Neural crest cell (in vitro differentiated cells): ENCODE measurements at regions not wholly inside any gene's neighbourhood (a gene's known extent, or its start where the extent isn't known, plus 50 kb on each side); places are given as distances from the start of the nearest gene placed in this dataset.
A peak's percentile ranks its signal among the peaks of the same experiment; 100 is the strongest.

Source experiments
- DNase-seq: peaks from one replicate; pipeline ENCODE4 v3.0.0; 2021; ENCODE audit warnings: low read depth, mixed read lengths, low spot score
- H3K27ac Mint-ChIP-seq: one replicate; pipeline ENCODE4 v1.8.0; 2021; ENCODE audit warnings: mild to moderate bottlenecking, mixed read lengths; ENCODE audit not compliant: unreplicated experiment
- H3K27me3 Mint-ChIP-seq: 2 replicates; pipeline ENCODE4 v1.8.0; 2021; ENCODE audit warnings: low read depth, mild to moderate bottlenecking, mixed read lengths
- H3K36me3 Mint-ChIP-seq: 2 replicates; pipeline ENCODE4 v1.8.0; 2021; ENCODE audit warnings: low read depth, mild to moderate bottlenecking, mixed read lengths
- H3K4me1 Mint-ChIP-seq: 2 replicates; pipeline ENCODE4 v1.8.0; 2021; ENCODE audit warnings: mixed read lengths
- H3K4me3 Mint-ChIP-seq: one replicate; pipeline ENCODE4 v1.8.0; 2021; ENCODE audit warnings: mild to moderate bottlenecking, mixed read lengths
- H3K9me3 Mint-ChIP-seq: 2 replicates; pipeline ENCODE4 v1.8.0; 2021; ENCODE audit warnings: mixed read lengths
- TF ChIP-seq, protein P1 (sequence below): fragments of 200-600 bp; sonication (generic); conservative IDR thresholded peaks from 2 replicates; pipeline ENCODE4 v1.5.0; 2021; ENCODE audit warnings: antibody characterized with exemption, mild to moderate bottlenecking

- Mint-ChIP-seq H3K4me1 (peaks cover 57% of the 10 kb centered on the region), H3K36me3 (no peaks in the 10 kb centered on the region), H3K27ac (no peak overlapping the region), H3K9me3 (no peaks in the 10 kb centered on the region), H3K4me3 (no peak overlapping the region), H3K27me3 (no peaks in the 10 kb centered on the region)
- no peak for DNase-seq
- TF ChIP-seq, protein P1, sequence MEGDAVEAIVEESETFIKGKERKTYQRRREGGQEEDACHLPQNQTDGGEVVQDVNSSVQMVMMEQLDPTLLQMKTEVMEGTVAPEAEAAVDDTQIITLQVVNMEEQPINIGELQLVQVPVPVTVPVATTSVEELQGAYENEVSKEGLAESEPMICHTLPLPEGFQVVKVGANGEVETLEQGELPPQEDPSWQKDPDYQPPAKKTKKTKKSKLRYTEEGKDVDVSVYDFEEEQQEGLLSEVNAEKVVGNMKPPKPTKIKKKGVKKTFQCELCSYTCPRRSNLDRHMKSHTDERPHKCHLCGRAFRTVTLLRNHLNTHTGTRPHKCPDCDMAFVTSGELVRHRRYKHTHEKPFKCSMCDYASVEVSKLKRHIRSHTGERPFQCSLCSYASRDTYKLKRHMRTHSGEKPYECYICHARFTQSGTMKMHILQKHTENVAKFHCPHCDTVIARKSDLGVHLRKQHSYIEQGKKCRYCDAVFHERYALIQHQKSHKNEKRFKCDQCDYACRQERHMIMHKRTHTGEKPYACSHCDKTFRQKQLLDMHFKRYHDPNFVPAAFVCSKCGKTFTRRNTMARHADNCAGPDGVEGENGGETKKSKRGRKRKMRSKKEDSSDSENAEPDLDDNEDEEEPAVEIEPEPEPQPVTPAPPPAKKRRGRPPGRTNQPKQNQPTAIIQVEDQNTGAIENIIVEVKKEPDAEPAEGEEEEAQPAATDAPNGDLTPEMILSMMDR = no peak
Observed at GRCh38 chr5:170442391-170442790, 53.2 kb upstream of the KCNMB1 start.

- Mint-ChIP-seq H3K4me3 (no peak overlapping the region), H3K27ac (no peak overlapping the region), H3K9me3 (no peaks in the 10 kb centered on the region), H3K36me3 (no peaks in the 10 kb centered on the region), H3K4me1 (peaks cover 58% of the 10 kb centered on the region), H3K27me3 (no peaks in the 10 kb centered on the region)
- no peak for DNase-seq
- TF ChIP-seq, protein P1 = no peak
Observed at GRCh38 chr5:170441393-170441784, 52.2 kb upstream of the KCNMB1 start.

DNA sequence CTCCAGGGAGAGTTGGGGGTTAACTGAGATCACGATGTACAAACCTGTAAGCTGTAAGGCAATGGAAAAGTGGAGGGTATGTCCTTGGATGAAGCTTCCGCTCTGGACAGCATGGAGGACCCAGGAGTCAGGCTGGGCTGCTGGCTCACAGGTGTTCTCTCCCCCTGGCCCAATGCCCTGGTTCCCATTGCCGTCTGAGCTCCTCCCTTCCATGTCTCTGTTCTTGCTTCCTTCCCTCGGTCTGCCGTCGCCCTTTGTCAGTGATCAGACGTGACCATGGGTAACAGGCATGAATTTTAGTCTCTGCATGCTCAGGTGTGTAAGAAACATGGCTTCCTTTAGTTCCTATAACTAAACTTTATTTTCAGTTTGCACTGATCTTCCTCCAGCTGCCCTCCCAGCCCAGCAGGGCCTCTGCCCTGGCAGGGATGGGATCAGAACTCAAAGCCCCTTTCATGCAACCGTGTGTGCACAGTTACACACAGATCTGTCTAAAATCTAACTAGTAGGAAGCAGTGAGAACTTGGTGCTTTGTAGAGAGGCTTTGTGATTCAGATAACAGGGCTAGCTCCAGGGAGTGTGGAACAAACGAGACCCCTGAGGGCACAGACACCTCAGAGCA lies 51.7 kb upstream of the KCNMB1 start:
- Mint-ChIP-seq H3K36me3 (no peaks in the 10 kb centered on the region), H3K4me3 (peak overlapping the region; percentile 42), H3K27me3 (no peaks in the 10 kb centered on the region), H3K27ac (no peak overlapping the region), H3K4me1 (peaks cover 57% of the 10 kb centered on the region), H3K9me3 (no peaks in the 10 kb centered on the region)
- TF ChIP-seq, protein P1 = no peak
- no peak for DNase-seq

- H3K4me1 Mint-ChIP-seq = peaks cover 51% of the 10 kb centered on the region
- DNase-seq = no peak
Observed at GRCh38 chr5:170439944-170440269, 50.7 kb upstream of the KCNMB1 start.

DNA sequence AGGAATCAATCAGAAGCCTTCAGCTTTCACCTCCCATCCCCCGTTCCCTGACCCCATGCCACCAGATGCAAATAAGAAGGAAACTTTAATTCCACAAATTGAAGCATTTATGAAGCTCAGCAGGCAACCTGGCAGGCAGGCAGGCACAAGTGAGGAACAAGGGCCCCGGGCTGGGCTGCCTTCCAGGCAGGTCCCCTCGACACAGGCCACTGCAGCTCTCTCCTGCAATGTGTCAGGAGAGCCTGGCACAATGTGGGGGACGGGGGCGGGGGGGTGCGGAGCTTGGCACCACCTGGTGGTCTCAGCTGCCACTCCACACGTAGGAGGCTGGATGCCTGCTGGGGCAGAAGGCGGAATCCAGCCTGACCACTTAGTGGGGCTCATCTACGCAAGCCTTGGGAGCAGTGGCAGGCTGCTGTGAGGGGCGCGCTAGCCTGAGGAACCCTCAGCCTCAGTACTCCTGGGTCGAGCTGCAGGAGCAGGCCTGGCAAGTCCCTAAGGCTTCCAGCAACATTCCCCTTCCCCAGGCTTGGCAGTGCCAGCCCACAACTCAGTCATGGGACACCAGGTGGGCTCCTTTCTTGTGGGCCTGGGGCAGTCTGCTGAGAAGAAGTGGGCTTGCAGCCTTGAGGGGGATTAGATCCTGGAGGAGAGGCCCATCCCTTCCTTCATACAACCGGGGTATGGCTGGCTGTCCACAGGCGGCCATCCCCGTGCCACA lies 50.2 kb upstream of the KCNMB1 start:
- no peak overlapping the region for H3K4me3 Mint-ChIP-seq
- TF ChIP-seq, protein P1 = no peak
- H3K27me3 Mint-ChIP-seq = no peaks in the 10 kb centered on the region
- no peaks in the 10 kb centered on the region for H3K9me3 Mint-ChIP-seq
- peaks cover 47% of the 10 kb centered on the region for H3K4me1 Mint-ChIP-seq
- no peak overlapping the region for H3K27ac Mint-ChIP-seq
- no peaks in the 10 kb centered on the region for H3K36me3 Mint-ChIP-seq
- DNase-seq = no peak

More at GRCh38 chr5:170439944-170440269, 50.7 kb upstream of the KCNMB1 start:
- TF ChIP-seq, protein P1 = no peak
- Mint-ChIP-seq H3K4me3 (no peak overlapping the region), H3K36me3 (no peaks in the 10 kb centered on the region), H3K27me3 (no peaks in the 10 kb centered on the region), H3K9me3 (no peaks in the 10 kb centered on the region), H3K27ac (peak overlapping the region; percentile 19)
